ENCODE measurements at regions not wholly inside any gene's neighbourhood (a gene's known extent, or its start where the extent isn't known, plus 50 kb on each side); places are given as distances from the start of the nearest gene placed in this dataset.
A peak's percentile ranks its signal among the peaks of the same experiment; 100 is the strongest.

- intact Hi-C loops (cut with DNase I) = no loop called here
- Histone ChIP-seq H3K27ac (ENCODE audit: low read length) (no peak overlapping the region), H3K4me1 (ENCODE audit: control insufficient read depth, insufficient read depth, low read length) (no peaks in the 10 kb centered on the region), H3K4me3 (ENCODE audit: low read length) (no peak overlapping the region), H3K27me3 (ENCODE audit: control insufficient read depth, insufficient read depth) (no peaks in the 10 kb centered on the region), H3K9me3 (ENCODE audit: control insufficient read depth, low read length) (no peaks in the 10 kb centered on the region)
- DNase-seq (no peak), ATAC-seq (no peak)
- 66% methylated on average over 3 of the region's 3 CpGs for WGBS
These were observed 97.3 kb downstream of the HAPSTR1 start for GRCh38 chr16:9188721-9189120.

- Histone ChIP-seq H3K9me3 (ENCODE audit: control insufficient read depth, low read length) (no peaks in the 10 kb centered on the region), H3K4me1 (ENCODE audit: control insufficient read depth, insufficient read depth, low read length) (peaks cover 2% of the 10 kb centered on the region), H3K27ac (ENCODE audit: low read length) (no peak overlapping the region), H3K4me3 (ENCODE audit: low read length) (no peak overlapping the region), H3K27me3 (ENCODE audit: control insufficient read depth, insufficient read depth) (no peaks in the 10 kb centered on the region)
- intact Hi-C loops (cut with DNase I) = no loop called here
- no peak for ATAC-seq
- no peak for DNase-seq
These were observed 99.9 kb downstream of the HAPSTR1 start for GRCh38 chr16:9191274-9191850.

- H3K9me3 ChIP-seq (ENCODE audit: control insufficient read depth, low read length) = no peaks in the 10 kb centered on the region
- no peak for ATAC-seq
- H3K27ac ChIP-seq (ENCODE audit: low read length) = no peak overlapping the region
- intact Hi-C loops (cut with DNase I) = no loop called here
- H3K27me3 ChIP-seq (ENCODE audit: control insufficient read depth, insufficient read depth) = no peaks in the 10 kb centered on the region
- 70% methylated on average over 4 of the region's 4 CpGs for WGBS
- peaks cover 2% of the 10 kb centered on the region for H3K4me1 ChIP-seq (ENCODE audit: control insufficient read depth, insufficient read depth, low read length)
- H3K4me3 ChIP-seq (ENCODE audit: low read length) = no peak overlapping the region
- no peak for DNase-seq
These were observed 101.3 kb downstream of the HAPSTR1 start for GRCh38 chr16:9192746-9193145.

- DNase-seq = no peak
- Histone ChIP-seq H3K27me3 (ENCODE audit: control insufficient read depth, insufficient read depth) (no peaks in the 10 kb centered on the region), H3K4me1 (ENCODE audit: control insufficient read depth, insufficient read depth, low read length) (peaks cover 2% of the 10 kb centered on the region), H3K27ac (ENCODE audit: low read length) (no peak overlapping the region), H3K9me3 (ENCODE audit: control insufficient read depth, low read length) (no peaks in the 10 kb centered on the region), H3K4me3 (ENCODE audit: low read length) (no peak overlapping the region)
- 38% methylated on average over 6 of the region's 6 CpGs for WGBS
- intact Hi-C loops (cut with DNase I) = no loop called here
- no peak for ATAC-seq
These were observed 103.8 kb downstream of the HAPSTR1 start for GRCh38 chr16:9195287-9195686.

GRCh38 chr16:9197957-9198661 is 106.7 kb downstream of the HAPSTR1 start:
- intact Hi-C loops (cut with DNase I) = no loop called here

GRCh38 chr16:9199311-9199710 is 107.9 kb downstream of the HAPSTR1 start:
- intact Hi-C loops (cut with DNase I) = no loop called here
- H3K27ac ChIP-seq (ENCODE audit: low read length) = no peak overlapping the region
- WGBS = 37% methylated on average over 8 of the region's 8 CpGs
- H3K9me3 ChIP-seq (ENCODE audit: control insufficient read depth, low read length) = peaks cover 2% of the 10 kb centered on the region
- DNase-seq (no peak), ATAC-seq (peak in 1 of 2 donors; percentile 36)
- H3K4me1 ChIP-seq (ENCODE audit: control insufficient read depth, insufficient read depth, low read length) = peaks cover 2% of the 10 kb centered on the region
- no peak overlapping the region for H3K4me3 ChIP-seq (ENCODE audit: low read length)
- no peaks in the 10 kb centered on the region for H3K27me3 ChIP-seq (ENCODE audit: control insufficient read depth, insufficient read depth)

More at GRCh38 chr16:9197957-9198661, 106.7 kb downstream of the HAPSTR1 start:
- Histone ChIP-seq H3K27ac (ENCODE audit: low read length) (no peak overlapping the region), H3K9me3 (ENCODE audit: control insufficient read depth, low read length) (no peaks in the 10 kb centered on the region), H3K4me3 (ENCODE audit: low read length) (no peak overlapping the region), H3K4me1 (ENCODE audit: control insufficient read depth, insufficient read depth, low read length) (peaks cover 2% of the 10 kb centered on the region), H3K27me3 (ENCODE audit: control insufficient read depth, insufficient read depth) (no peaks in the 10 kb centered on the region)
- ATAC-seq = no peak
- DNase-seq = no peak
- 62% methylated on average over 8 of the region's 8 CpGs for WGBS

- Histone ChIP-seq H3K27ac (ENCODE audit: low read length) (no peak overlapping the region), H3K27me3 (ENCODE audit: control insufficient read depth, insufficient read depth) (no peaks in the 10 kb centered on the region), H3K9me3 (ENCODE audit: control insufficient read depth, low read length) (peaks cover 2% of the 10 kb centered on the region), H3K4me1 (ENCODE audit: control insufficient read depth, insufficient read depth, low read length) (peaks cover 2% of the 10 kb centered on the region), H3K4me3 (ENCODE audit: low read length) (no peak overlapping the region)
- ATAC-seq (no peak), DNase-seq (no peak)
- 71% methylated on average over 2 of the region's 2 CpGs for WGBS
- intact Hi-C loops (cut with DNase I) = no loop called here
These were observed 108.3 kb downstream of the HAPSTR1 start for GRCh38 chr16:9199751-9200150.

GRCh38 chr16:9203956-9204355 is 112.5 kb downstream of the HAPSTR1 start:
- H3K9me3 ChIP-seq (ENCODE audit: control insufficient read depth, low read length) = peaks cover 2% of the 10 kb centered on the region
- H3K4me3 ChIP-seq (ENCODE audit: low read length) = no peak overlapping the region
- H3K27ac ChIP-seq (ENCODE audit: low read length) = no peak overlapping the region
- intact Hi-C loops (cut with DNase I) = no loop called here
- no peaks in the 10 kb centered on the region for H3K27me3 ChIP-seq (ENCODE audit: control insufficient read depth, insufficient read depth)
- no peaks in the 10 kb centered on the region for H3K4me1 ChIP-seq (ENCODE audit: control insufficient read depth, insufficient read depth, low read length)
- 84% methylated on average over 10 of the region's 10 CpGs for WGBS
- no peak for DNase-seq
- ATAC-seq = no peak

- DNase-seq (no peak), ATAC-seq (no peak)
- no peaks in the 10 kb centered on the region for H3K27me3 ChIP-seq (ENCODE audit: control insufficient read depth, insufficient read depth)
- intact Hi-C loops (cut with DNase I) = no loop called here
- H3K9me3 ChIP-seq (ENCODE audit: control insufficient read depth, low read length) = peaks cover 2% of the 10 kb centered on the region
- H3K27ac ChIP-seq (ENCODE audit: low read length) = no peak overlapping the region
- WGBS = 64% methylated on average over 2 of the region's 2 CpGs
- no peak overlapping the region for H3K4me3 ChIP-seq (ENCODE audit: low read length)
- no peaks in the 10 kb centered on the region for H3K4me1 ChIP-seq (ENCODE audit: control insufficient read depth, insufficient read depth, low read length)
These were observed 114.2 kb downstream of the HAPSTR1 start for GRCh38 chr16:9205661-9206060.

GRCh38 chr16:9206156-9206555 is 114.7 kb downstream of the HAPSTR1 start:
- ATAC-seq = no peak
- DNase-seq = no peak
- Histone ChIP-seq H3K27ac (ENCODE audit: low read length) (no peak overlapping the region), H3K27me3 (ENCODE audit: control insufficient read depth, insufficient read depth) (no peaks in the 10 kb centered on the region), H3K4me1 (ENCODE audit: control insufficient read depth, insufficient read depth, low read length) (no peaks in the 10 kb centered on the region), H3K4me3 (ENCODE audit: low read length) (no peak overlapping the region), H3K9me3 (ENCODE audit: control insufficient read depth, low read length) (peaks cover 2% of the 10 kb centered on the region)
- 66% methylated on average over 3 of the region's 3 CpGs for WGBS
- intact Hi-C loops (cut with DNase I) = no loop called here

GRCh38 chr16:9212621-9213020 is 121.2 kb downstream of the HAPSTR1 start:
- Histone ChIP-seq H3K4me1 (ENCODE audit: control insufficient read depth, insufficient read depth, low read length) (no peaks in the 10 kb centered on the region), H3K27ac (ENCODE audit: low read length) (no peak overlapping the region), H3K4me3 (ENCODE audit: low read length) (no peak overlapping the region), H3K27me3 (ENCODE audit: control insufficient read depth, insufficient read depth) (no peaks in the 10 kb centered on the region), H3K9me3 (ENCODE audit: control insufficient read depth, low read length) (no peaks in the 10 kb centered on the region)
- ATAC-seq = no peak
- no peak for DNase-seq
- WGBS = 69% methylated on average over 5 of the region's 5 CpGs
- intact Hi-C loops (cut with DNase I) = no loop called here

GRCh38 chr16:9219813-9220212 is 128.4 kb downstream of the HAPSTR1 start:
- Histone ChIP-seq H3K27me3 (ENCODE audit: control insufficient read depth, insufficient read depth) (no peaks in the 10 kb centered on the region), H3K27ac (ENCODE audit: low read length) (no peak overlapping the region), H3K4me1 (ENCODE audit: control insufficient read depth, insufficient read depth, low read length) (no peaks in the 10 kb centered on the region), H3K4me3 (ENCODE audit: low read length) (no peak overlapping the region), H3K9me3 (ENCODE audit: control insufficient read depth, low read length) (no peaks in the 10 kb centered on the region)
- intact Hi-C loops (cut with DNase I) = no loop called here
- DNase-seq (no peak), ATAC-seq (no peak)
- WGBS = 32% methylated on average over 6 of the region's 6 CpGs
